ENCODE measurements at regions not wholly inside any gene's neighbourhood (a gene's known extent, or its start where the extent isn't known, plus 50 kb on each side); places are given as distances from the start of the nearest gene placed in this dataset.

- DNase-seq = peak; percentile 72
- Histone ChIP-seq H3K27ac (no peak overlapping the region), H3K36me3 (ENCODE audit: low read depth, missing control alignments) (no peaks in the 10 kb centered on the region), H3K4me1 (no peaks in the 10 kb centered on the region), H3K9me3 (no peaks in the 10 kb centered on the region), H3K4me3 (no peak overlapping the region), H3K27me3 (no peaks in the 10 kb centered on the region)
- TF ChIP-seq POLR2A (IDR thresholded peaks at IDR 0.05) (no peak), CTCF (IDR thresholded peaks at IDR 0.05) (peak; percentile 57 to 78 (median 70))
- 43 to 49% methylated on average over 8 of the region's 8 CpGs for WGBS, 2 donors
- intact Hi-C loops (cut with DNase I; ENCODE audit: low total_unique reads) = no loop called here
These were observed 81.6 kb upstream of the SCAF11 start for GRCh38 chr12:46071769-46072624.

GRCh38 chr12:46071335-46071734, 81.0 kb upstream of the SCAF11 start:
- H3K27me3 ChIP-seq = no peaks in the 10 kb centered on the region
- TF ChIP-seq CTCF (IDR thresholded peaks at IDR 0.05) (no peak), POLR2A (IDR thresholded peaks at IDR 0.05) (no peak)
- 83 to 86% methylated on average over 5 of the region's 5 CpGs for WGBS, 2 donors
- intact Hi-C loops (cut with DNase I; ENCODE audit: low total_unique reads) = no loop called here
- DNase-seq = no peak
- no peak overlapping the region for H3K27ac ChIP-seq
- no peaks in the 10 kb centered on the region for H3K4me1 ChIP-seq
- H3K9me3 ChIP-seq = no peaks in the 10 kb centered on the region
- no peaks in the 10 kb centered on the region for H3K36me3 ChIP-seq (ENCODE audit: low read depth, missing control alignments)
- H3K4me3 ChIP-seq = no peak overlapping the region

GRCh38 chr12:46067094-46067493, 76.7 kb upstream of the SCAF11 start:
- H3K4me3 ChIP-seq = peak overlapping the region; percentile 17 to 21
- intact Hi-C loops (cut with DNase I; ENCODE audit: low total_unique reads) = no loop called here
- no peaks in the 10 kb centered on the region for H3K27me3 ChIP-seq
- DNase-seq = no peak
- no peak overlapping the region for H3K27ac ChIP-seq
- H3K4me1 ChIP-seq = no peaks in the 10 kb centered on the region
- no peaks in the 10 kb centered on the region for H3K36me3 ChIP-seq (ENCODE audit: low read depth, missing control alignments)
- WGBS, 2 donors = 60 to 68% methylated on average over 9 of the region's 9 CpGs
- TF ChIP-seq POLR2A (IDR thresholded peaks at IDR 0.05) (no peak), CTCF (IDR thresholded peaks at IDR 0.05) (no peak)
- H3K9me3 ChIP-seq = no peaks in the 10 kb centered on the region

- Histone ChIP-seq H3K9me3 (no peaks in the 10 kb centered on the region), H3K4me3 (no peak overlapping the region), H3K27ac (no peak overlapping the region), H3K36me3 (ENCODE audit: low read depth, missing control alignments) (no peaks in the 10 kb centered on the region), H3K27me3 (no peaks in the 10 kb centered on the region), H3K4me1 (no peaks in the 10 kb centered on the region)
- TF ChIP-seq CTCF (IDR thresholded peaks at IDR 0.05) = no peak
- TF ChIP-seq POLR2A (IDR thresholded peaks at IDR 0.05) = no peak
- no peak for DNase-seq
- intact Hi-C loops (cut with DNase I; ENCODE audit: low total_unique reads) = no loop called here
- 87 to 89% methylated on average over 3 of the region's 3 CpGs for WGBS, 2 donors
These were observed 75.2 kb upstream of the SCAF11 start for GRCh38 chr12:46065412-46066166.
